Stimulated activated CD8-positive, alpha-beta memory T cell treated with anti-CD3 and anti-CD28 coated beads, Interleukin-12 subunit alpha, Interleukin-12 subunit beta, amount 100 ng/mL, for 1 hour (primary cell): ENCODE measurements at regions not wholly inside any gene's neighbourhood (a gene's known extent, or its start where the extent isn't known, plus 50 kb on each side); places are given as distances from the start of the nearest gene placed in this dataset.
"Not testable (repeated sequence)": the region's sequence is repeated elsewhere in the genome, so short reads cannot be mapped to it uniquely, and the experiment has no call there.

Experiments used
- DNase-seq: peaks from one replicate; pipeline ENCODE4 v3.0.0-alpha.2; 2020; ENCODE audit warnings: low read depth

DNA sequence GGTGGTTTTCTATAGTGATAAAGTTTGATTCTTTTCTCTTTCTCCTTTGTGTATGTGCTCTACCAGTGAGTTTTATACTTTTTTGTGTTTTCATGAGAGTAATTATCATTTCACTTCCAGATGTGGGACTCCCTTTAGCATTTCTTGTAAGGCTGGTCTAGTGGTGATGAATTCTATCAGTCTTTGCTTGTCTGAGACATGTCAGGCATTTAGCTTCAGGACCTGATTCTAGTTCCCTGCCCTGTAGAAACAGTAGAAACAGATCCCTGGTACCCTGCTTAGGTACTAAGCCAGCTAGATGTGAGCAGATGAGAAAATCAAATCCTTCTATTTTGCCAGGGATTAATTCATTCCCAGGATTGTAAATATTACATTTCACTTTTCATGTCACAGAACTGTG, 203.7 kb downstream of the ALG10 start:
- DNase-seq = not testable (repeated sequence)

DNA sequence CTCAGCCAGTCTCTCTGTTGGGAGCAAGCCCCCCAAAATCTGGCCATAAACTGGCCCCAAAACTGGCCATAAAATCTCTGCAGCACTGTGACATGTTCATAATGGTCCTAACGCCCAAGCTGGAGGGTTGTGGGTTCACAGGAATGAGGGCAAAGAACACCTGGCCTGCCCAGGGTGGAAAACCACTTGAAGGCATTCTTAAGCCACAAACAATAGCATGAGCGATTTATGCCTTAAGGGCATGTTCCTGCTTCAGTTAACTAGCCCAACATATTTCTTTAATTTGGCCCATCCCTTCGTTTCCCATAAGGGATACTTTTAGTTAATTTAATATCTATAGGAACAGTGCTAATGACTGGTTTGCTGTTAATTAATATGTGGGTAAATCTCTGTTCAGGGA, 205.8 kb downstream of the ALG10 start:
- DNase-seq = not testable (repeated sequence)

DNA sequence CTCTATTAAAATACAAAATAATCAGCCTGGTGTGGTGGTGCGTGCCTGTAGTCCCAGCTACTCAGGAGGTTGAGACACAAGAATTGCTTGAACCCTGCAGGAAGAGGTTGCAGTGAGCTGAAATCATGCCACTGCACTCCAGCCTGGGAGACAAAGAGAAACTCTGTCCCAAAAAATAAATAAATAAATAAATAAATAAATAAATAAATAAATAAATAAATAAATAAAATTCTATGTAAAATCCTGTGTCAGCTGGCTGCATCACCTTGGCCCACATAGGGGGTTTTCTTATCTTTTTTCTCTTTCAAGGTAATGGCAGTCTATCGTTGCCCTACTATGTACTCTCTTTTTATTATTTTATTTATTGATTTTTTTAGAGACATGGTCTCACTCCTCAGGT, 206.7 kb downstream of the ALG10 start:
- not testable (repeated sequence) for DNase-seq

DNA sequence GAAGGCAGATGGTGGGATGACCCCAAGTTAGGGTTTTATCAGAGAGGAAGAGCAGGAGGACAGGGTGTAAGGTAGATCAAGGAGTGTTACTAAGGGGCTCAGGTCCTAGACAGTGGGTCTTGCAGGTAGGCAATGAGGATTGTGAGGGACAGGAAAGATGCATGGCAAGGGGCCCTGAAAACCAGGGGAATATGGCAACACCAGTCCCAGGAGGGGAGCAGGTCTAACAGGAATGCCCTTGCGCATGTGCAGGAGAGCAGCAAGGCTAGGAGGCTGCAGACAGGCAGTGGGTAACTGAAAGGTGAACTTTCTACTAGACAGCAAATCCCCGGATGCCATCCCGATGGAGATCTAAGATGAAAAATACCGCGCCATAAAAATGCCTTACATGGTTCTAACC, 211.3 kb downstream of the ALG10 start:
- no peak for DNase-seq

DNA sequence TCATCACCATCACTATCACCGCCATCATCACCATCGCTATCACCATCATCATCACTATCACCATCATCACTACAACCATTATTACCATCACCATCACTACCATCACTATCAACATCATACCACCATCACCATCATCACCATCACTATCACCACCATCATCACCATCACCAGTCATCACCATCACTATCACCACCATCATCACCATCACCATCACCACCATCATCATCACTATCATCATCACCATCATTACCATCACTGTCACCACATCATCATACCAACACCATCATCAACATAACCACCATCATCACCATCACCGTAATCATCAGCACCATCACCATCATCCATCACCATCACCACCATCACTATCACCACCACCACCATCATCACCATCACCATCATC, 213.8 kb downstream of the ALG10 start:
- DNase-seq = no peak

DNA sequence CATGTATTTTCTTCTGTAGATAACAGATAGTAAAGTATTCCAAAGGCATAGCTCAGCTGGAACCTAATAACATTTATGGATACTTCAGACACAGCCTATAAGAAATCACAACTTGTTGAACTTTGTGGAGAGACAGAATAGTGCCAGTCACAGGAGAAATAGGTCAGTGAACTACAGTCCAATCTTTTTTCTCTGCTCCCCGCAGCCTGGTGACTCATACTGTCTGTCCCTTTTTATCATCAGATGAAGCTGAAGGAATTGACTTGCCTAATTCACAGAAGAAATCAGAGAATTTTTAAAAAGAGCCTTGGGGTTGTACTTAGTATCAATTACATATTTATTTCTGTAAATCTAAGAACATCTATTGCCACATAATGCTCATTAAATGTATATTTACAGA, 222.3 kb downstream of the ALG10 start:
- no peak for DNase-seq

DNA sequence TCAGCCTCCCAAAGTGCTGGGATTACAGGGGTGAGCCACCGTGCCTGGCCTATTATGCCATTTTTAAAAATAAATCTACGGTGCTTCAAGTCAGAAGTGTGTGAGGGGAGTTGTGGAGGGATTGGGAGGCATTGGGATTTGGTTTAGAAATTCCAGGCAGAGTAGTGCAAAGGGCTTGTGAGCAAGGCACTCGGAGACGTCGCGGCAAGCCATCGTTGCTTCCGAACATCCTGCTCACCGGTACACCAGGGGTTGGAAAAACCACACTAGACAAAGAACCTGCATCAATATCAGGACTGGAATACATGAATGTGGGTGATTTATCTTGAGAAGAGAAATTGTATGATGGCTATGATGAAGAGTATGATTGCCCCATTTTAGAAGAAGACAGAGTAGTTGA, 227.0 kb downstream of the ALG10 start:
- DNase-seq = no peak

DNA sequence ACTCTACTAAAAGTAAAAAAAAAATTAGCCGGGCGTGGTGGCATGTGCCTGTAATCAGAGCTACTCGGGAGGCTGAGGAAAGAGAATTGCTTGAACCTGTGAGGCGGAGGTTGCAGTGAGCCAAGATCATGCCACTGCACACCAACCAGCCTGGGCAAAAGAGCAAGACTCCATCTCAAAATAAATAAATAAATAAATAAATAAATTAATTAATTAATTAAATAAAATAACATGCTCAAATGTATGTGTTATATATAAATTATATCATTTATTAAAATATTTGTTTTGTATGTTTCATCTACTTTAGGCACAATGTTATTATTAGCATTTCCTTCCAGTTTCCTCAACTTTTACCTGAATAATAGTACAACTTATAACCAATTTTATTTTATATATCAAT, 229.6 kb downstream of the ALG10 start:
- not testable (repeated sequence) for DNase-seq

DNA sequence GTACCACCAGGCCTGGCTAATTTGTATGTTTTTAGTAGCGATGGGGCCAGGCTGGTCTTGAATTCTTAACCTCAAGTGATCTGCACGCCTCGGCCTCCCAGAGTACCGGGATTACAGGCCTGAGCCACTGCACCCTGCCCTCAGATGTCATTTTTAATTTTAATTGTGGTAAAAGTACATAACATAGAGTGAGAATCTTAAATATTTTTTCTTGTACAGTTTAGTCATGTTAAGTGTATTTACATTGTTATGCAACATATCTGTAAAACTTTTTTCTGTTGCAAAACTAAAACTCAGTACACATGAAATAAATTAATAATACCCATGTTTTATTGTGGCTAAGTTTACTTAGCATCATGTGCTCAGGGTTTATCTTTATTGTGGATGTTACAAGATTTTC, 231.4 kb downstream of the ALG10 start:
- DNase-seq = no peak

DNA sequence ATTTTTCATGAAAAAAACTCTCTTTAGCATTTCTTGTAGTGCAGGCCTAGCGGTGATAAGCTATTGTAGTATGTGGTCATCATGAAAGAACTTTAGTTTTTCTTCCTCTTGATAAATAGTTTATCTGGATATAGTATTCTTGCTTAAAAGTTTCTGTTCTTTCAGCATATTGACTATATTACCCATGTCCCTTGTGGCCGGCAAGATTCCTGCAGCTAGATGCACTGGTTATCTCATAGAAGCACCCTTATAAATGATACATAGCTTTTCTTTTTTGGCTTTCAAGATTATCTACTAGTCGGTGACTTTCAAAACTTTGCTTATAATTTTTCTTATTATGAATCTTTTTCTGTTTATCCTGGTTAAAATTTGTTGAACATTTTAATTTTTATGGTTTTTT, 234.8 kb downstream of the ALG10 start:
- no peak for DNase-seq

DNA sequence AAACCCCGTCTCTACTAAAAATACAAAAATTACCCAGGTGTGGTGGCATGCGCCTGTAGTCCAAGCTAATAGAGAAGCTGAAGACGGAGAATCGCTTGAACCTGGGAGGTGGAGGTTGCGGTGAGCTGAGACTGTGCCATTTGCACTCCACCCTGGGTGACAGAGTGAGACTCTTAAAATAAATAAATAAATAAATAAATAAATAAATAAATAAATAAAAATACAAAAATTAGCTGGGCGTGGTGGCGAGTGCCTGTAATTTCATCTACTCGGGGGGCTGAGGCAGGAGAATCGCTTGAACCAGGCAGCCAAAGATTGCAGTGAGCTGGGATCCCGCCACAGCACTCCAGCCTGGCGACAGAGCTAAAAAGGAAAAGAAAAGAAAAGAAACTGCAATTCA, 239.8 kb downstream of the ALG10 start:
- not testable (repeated sequence) for DNase-seq

DNA sequence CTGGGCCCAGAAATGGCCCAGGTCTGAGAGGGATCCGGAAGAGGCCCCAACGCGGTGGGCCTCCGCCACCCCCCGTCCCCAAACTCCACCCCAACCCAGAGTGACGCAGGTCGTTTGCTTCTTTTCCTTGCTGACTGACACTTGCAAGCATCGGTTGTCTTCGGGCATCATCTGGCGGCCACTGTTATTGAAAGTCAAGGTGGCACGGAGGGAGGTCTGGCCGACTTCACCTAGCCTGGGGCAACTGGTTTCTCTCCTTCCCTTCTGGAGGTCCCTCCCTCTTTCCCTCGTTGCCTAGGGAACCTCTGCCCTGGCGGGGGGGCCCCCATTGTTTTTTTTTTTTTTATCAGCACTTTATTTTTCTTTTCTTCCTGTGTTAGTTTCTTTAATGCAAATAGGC, 241.8 kb downstream of the ALG10 start:
- DNase-seq = no peak

DNA sequence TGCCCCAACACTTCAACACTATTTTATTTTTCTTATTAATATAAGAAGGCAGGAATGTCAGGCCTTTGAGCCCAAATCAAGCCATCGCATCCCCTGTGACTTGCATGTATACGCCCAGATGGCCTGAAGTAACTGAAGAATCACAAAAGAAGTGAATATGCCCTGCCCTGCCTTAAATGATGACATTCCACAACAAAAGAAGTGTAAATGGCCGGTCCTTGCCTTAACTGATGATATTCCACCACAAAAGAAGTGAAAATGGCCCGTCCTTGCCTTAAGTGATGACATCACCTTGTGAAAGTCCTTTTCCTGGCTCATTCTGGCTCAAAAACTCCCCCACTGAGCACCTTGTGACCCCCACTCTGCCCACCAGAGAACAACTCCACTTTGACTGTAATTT, 251.4 kb downstream of the ALG10 start:
- not testable (repeated sequence) for DNase-seq

DNA sequence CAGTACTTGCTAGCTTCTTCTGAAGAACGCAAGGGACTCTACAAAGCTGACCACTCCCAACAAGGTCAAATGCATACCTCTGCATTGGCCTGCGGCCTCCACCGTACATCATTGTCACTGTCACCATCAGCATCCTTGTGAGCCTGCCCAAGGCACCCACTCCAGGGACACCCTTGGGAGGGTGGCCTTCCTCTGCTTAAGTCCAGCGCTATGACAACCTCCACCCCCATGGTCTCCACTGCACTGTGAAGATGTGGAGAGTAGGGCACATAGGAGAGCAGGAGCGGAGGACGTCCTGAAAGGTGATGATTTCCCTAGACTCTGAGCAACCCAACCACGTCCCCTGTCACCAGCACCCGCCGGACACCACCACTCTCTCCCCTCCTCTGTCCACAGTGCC, 252.8 kb downstream of the ALG10 start:
- no peak for DNase-seq

DNA sequence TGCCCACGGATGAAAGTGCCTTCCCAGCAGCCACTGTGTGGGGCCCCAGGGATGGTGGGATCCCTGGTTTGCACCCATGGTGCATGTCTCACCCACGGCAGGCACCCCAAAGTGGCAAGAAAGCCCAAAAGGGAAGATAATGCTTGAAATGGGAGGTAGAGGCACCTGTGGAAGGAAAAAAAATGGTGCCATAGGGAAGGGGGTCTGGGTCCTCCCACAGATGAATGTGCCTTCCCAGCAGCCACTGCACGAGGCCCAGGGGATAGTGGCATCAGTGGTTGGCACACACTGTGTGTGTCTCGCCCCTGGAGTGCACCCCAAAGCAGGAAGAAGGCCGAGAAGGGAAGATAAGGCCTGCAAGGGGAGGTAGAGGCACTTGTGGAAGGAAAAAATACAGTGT, 264.2 kb downstream of the ALG10 start:
- no peak for DNase-seq

DNA sequence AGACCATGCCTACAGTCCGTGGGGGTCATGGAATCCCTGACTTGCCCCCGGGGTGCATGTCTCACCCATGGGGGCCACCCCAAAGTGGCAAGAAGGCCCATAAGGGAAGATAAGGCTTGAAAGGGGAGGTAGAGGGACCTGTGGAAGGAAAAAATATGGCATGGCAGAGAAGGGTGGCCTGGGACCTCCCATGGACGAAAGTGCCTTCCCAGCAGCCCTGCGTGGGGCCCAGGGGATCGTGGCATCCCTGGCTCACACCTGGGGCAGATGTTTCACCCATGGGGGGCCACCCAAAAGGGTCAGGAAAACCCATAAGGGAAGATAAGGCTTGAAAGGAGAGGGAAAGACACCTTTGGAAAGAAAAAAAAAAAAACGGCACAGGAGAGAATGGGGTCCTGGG, 264.6 kb downstream of the ALG10 start:
- no peak for DNase-seq

DNA sequence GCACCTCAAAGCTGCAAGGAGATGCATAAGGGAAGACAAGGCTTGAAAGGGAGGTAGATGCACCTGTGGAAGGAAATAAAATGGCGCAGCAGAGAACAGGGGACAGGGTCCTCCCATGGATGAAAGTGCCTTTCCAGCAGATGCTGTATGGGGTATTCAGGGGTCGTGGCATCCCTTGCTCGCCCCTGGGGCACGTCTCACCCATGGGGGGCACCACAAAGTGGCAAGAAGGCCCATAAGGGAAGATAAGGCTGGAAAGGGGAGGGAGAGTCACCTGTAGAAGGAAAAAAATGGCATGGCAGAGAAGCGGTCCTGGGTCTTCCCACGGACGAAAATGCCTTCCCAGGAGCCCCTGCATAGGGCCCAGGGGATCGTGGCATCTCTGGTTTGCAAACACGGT, 265.1 kb downstream of the ALG10 start:
- DNase-seq = no peak

DNA sequence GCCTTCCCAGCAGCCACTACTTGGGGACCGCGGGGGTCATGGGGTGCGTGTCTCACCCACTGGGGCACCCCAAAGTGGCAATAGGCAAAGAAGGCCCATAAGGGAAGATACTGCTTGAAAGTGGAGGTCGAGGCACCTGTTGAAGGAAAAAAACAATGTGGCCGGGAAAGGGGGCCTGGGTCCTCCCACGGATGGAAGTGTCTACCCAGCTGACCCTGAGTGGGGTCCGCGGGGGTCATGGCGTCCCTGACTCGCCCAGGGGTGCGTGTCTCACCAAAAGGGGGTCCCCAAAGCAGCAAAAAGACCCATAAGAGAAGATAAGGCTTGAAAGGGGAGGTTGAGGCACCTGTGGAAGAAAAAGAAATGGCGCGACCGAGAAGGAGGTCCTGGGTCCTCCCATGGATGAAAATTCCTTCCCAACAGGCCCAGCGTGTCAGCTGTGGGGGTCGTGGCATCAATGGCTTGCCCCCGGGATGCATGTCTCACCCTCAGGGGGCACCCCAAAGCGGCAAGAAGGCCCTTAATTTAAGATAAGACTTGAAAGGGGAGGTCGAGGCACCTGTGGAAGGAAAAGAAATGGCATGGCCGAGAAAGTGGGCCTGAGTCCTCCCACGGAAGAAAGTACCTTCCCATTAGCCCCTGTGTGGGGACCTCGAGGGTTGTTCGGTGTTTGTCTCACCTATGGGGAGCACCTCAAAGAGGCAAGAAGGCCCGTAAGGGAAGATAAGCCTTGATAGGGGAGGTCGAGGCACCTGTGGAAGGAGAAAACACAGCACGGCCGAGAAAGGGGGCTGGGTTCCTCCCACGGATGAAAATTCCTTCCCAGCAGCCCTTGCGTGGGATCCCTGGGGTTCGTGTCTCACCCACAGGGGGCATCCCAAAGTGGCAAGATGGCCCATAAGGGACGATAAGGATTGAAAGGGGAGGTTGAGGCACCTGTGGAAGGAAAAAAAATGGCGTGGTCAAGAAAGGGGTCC, 266.0 kb downstream of the ALG10 start:
- no peak for DNase-seq

DNA sequence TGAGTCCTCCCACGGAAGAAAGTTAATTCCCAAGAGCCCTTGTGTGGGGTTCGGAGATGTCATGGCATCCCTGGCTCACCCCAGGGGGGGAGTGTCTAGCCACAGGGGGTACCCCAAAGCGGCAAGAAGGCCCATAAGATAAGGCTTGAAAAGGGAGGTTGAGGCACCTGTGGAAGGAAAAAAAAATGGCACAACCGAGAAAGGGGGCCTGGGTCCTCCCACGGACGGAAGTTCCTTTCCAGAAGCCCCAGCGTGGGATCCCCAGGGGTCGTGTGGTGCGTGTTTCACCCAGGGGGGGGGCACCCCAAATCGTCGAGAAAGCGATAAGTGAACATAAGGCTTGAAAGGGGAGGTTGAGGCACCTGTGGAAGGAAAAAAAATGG, 266.7 kb downstream of the ALG10 start:
- no peak for DNase-seq

DNA sequence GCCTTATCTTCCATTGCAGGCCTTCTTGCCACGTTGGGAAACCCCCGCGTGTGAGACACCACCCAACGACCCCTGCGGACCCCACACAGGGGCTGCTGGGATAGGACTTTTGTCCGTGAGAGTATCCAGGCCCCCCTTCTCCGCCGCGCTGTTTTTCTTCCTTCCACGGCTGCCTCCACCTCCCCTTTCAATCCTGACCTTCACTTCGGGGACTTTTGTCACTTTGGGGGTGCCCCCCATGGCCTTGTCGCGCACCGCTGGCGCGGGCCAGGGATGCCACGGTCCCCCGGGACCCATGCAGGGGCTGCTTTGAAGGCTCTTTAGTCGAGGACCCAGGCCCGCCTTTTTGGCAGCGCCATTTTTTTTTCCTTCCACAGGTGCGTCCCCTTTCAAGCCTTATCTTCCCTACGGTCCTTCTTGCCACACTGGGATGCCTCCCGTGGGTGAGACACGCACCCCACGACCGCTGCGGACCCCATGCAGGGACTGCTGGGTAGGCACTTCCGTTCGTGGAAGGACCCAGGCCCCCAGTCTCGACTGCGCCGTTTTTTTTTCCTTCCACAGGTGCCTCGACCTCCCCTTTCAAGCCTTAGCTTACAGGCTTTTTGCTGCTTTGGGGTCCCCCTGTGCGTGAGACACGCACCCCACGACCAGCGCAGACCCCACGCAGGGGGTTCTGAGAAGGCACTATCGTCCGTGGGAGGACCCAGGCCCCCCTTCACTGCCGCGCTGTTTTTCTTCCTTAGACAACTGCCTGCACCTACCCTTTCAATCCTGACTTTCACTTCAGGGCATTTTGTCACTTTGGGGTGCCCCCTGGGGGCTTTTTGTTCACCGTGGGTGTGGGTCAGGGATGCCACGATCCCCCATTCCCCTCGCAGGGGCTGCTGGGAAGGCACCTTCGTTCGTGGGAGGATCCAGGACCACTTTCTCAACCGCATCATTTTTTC, 267.4 kb downstream of the ALG10 start:
- no peak for DNase-seq

DNA sequence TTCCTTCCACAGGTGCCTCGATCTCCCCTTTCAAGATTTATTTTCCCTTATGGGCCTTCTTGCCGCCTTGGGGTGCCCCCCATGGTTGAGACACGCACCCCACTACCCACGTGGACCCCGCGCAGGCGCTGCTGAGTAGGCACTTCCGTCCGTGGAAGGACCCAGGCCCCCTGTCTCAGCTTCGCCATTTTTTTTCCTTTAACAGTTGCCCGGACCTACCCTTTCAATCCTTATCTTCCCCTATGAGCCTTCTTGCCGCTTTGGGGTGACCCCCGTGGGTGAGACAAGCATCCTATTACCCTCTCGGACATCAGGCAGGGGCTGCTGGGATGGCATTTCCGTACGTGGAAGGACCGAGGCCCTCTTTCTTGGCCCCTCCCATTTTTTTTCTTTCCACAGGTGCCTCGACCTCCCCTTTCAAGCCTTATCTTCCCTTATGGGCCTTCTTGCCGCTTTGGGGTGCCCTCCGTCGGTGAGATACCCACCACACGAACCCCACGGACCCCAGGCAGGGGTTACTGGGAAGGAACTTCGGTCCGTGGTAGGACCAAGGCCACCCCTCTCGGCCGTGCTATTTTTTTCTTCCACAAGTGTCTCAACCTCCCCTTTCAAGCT, 268.2 kb downstream of the ALG10 start:
- DNase-seq = no peak

DNA sequence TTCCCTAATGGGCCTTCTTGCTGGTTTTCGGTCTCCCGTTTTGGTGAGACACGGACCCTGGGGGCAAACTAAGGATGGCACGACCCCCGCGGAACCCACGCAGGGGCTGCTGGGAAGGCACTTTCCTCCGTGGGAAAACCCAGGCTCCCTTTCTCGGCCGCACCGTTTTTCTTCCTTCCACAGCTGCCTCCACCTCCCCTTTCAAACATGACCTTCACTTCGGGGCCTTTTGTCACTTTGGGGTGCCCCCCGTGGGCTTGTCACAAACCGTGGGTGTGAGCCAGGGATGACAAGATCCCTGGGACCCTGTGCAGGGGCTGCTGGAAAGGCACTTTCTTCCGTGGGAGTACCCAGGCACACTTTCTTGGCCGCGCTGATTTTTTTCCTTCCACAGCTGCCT, 268.7 kb downstream of the ALG10 start:
- no peak for DNase-seq
